Fibroblast of the aortic adventitia (primary cell): ENCODE measurements at regions not wholly inside any gene's neighbourhood (a gene's known extent, or its start where the extent isn't known, plus 50 kb on each side); places are given as distances from the start of the nearest gene placed in this dataset.

Source experiments
- DNase-seq: peaks from one replicate; pipeline ENCODE4 v3.0.0-alpha.2; 2010; ENCODE audit warnings: low read depth
- H3K4me3 ChIP-seq: 2 replicates; pipeline ENCODE4 v1.5.1; 2011; ENCODE audit warnings: low read depth, mild to moderate bottlenecking, control low read depth, low read length, moderate library complexity
- CTCF ChIP-seq: IDR thresholded peaks from 2 replicates; pipeline ENCODE4 v1.5.1; 2011; ENCODE audit warnings: mild to moderate bottlenecking, low read length, control low read depth, inconsistent platforms; ENCODE audit not compliant: insufficient read depth

GRCh38 chr5:98624145-98624880 is 149.2 kb upstream of the RGMB start:
- no peak overlapping the region for H3K4me3 ChIP-seq
- no peak for TF ChIP-seq CTCF
- no peak for DNase-seq

- no peak for DNase-seq
- no peak for TF ChIP-seq CTCF
- H3K4me3 ChIP-seq, result no peak overlapping the region
Observed at GRCh38 chr5:98627121-98627520, 146.3 kb upstream of the RGMB start.

GRCh38 chr5:98630621-98631020 is 142.8 kb upstream of the RGMB start:
- H3K4me3 ChIP-seq, result no peak overlapping the region
- TF ChIP-seq CTCF, result no peak
- no peak for DNase-seq

- TF ChIP-seq CTCF, result no peak
- DNase-seq, result peak; percentile 81
- H3K4me3 ChIP-seq, result no peak overlapping the region
Observed at GRCh38 chr5:98631311-98632054, 142.0 kb upstream of the RGMB start.

- no peak overlapping the region for H3K4me3 ChIP-seq
- TF ChIP-seq CTCF, result no peak
- peak; percentile 18 for DNase-seq
Observed at GRCh38 chr5:98635656-98636055, 137.8 kb upstream of the RGMB start.

- TF ChIP-seq CTCF, result no peak
- no peak for DNase-seq
- no peak overlapping the region for H3K4me3 ChIP-seq
Observed at GRCh38 chr5:98637116-98637515, 136.3 kb upstream of the RGMB start.
